NCI-H82 (cell line): ENCODE measurements at regions not wholly inside any gene's neighbourhood (a gene's known extent, or its start where the extent isn't known, plus 50 kb on each side); places are given as distances from the start of the nearest gene placed in this dataset.

Experiments used
- DNase-seq: peaks from one replicate; lab custom pipeline; 2025; lab: John Stamatoyannopoulos, UW

DNA sequence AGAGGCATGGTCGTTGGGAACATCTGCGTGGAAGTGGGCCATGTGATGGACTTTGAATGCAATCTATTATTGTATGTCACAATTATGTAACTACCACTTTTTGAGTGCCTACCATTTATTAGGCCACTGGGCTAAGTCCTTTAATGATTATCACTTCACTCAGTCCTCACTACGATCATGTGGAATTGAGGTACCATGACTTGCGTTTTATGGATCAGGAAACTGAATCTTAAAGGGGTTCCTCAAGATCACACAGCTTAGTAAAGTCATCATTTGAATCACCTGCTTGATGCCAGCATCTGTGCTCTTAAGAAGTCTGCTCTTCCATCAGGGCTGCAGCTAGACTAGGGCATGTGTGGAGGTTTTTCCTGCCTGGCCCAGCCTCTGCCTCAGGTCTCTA, 136.7 kb downstream of the DAD1 start:
- no peak for DNase-seq

DNA sequence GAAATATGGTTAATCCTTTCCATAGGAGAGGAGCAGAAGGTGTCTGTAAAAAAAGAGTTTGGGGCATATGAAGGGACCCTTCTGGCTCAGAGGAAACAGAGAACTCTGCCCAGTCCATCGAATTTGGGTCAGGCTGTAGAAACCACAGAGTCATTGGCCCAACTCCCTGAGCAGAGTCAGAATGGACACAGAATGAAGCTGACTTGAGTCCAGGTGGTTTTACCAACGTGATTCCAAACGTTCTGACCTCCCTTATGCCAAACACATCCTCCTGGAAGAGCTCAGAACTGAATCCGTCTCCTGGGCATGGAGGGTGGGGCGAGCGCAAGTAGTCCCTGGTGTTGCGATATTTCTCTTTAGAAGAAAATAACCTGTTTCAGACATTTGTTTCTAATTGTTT, 138.8 kb downstream of the DAD1 start:
- no peak for DNase-seq

DNA sequence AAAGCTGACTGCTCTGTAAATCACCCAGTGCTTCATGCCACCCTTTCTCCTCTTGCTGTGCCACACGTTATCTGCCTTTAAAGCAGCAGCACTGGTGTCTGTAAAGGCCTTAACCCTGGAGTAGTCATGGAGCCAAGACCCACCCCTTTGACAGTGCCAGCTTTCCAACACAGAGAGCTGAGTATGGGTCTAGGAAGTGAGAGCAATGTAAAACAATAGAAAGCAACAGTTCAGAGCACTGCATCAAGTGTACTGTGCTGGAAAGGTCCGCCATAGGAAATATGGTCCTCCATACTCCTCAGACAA, 139.5 kb downstream of the DAD1 start:
- DNase-seq: no peak

DNA sequence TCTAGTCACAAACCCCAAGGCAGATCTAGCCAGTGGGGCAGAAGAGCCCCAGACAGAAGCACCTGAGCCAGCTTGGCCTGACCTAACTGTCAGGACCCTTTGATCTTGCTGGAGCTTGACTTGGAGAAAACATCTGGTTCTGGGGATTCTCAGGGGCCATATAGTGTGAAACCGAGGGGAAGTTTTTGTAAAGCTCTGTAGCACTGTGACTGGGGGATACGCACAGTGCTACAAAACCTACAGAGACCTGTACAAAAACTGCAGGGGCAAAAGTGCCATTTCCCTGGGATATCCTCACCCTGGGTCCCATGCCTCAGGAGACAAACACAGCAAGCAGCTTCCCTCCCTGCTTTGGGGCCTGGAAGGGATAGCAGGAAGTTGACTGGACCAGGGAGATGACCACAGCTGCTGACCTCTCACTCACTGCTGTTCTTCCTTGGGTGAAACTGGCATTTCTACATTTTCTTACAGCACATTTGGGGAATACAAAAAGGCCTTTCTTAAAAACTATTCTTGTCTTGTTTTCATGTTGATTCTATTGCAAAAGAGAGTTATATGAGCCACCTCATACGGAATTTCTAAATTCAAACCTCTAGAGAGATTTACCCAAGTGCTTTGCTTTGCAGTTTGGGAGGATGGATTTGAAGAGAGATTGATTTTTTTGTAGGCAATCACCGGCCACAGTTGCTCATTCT, 140.0 kb downstream of the DAD1 start:
- no peak for DNase-seq

DNA sequence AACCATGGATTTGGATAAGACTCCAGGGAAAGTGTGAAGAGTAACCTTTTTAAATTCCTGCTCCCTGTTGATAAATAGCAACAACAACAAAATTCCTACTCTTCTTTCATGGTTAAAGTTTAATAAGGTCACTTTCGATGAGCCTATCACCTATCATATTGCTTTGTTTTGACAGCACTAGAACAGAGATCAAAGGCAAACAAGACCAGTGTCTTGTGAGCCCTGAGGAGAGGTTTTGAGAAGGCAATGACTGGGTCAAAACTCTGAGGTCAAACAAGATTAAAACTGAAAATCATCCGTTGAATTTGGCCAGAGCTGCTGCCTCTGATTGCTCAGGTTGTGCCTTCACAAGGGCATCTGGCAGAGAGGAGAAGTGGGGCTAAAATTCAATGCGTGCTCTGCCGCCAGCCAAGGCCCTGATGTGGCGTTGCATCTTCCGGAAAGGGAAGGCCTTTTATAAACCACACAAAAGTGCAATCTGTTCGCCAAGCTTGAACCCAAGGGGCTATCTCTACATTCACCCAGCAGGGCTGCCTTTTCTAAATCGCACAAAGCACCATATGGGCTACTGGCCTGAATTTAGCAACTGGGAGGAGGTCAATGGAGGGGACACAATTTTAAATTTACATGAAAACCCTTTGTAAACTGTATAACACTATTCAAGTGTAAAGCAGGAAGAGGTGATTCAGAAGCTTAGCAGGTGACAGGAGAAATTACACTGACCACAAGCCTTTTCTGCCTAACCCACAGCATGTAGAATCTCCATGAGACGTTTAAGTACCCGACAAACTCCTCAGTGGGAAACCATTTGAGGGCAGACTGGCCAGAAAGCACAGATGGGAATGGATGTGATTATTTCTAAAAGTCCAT, 140.8 kb downstream of the DAD1 start:
- no peak for DNase-seq

DNA sequence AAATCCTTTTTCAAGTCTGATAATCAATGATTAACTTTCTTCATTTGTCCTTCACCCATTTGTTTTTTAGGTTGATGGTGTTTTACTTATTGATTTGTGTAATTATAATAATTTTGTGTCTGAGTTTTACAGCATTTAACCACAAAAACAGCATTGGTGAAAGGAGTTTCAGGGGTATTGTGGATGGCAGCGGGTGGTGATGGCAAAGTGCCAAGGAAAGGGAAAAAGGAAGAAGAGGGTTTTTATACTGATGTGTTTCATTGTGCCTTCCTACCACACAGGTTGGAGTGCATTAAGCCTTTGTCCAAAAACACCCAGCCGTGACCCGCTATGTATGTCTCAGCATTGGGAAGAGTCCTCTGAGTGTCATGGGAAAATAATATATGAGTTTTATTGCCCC, 150.3 kb downstream of the DAD1 start:
- DNase-seq: no peak

DNA sequence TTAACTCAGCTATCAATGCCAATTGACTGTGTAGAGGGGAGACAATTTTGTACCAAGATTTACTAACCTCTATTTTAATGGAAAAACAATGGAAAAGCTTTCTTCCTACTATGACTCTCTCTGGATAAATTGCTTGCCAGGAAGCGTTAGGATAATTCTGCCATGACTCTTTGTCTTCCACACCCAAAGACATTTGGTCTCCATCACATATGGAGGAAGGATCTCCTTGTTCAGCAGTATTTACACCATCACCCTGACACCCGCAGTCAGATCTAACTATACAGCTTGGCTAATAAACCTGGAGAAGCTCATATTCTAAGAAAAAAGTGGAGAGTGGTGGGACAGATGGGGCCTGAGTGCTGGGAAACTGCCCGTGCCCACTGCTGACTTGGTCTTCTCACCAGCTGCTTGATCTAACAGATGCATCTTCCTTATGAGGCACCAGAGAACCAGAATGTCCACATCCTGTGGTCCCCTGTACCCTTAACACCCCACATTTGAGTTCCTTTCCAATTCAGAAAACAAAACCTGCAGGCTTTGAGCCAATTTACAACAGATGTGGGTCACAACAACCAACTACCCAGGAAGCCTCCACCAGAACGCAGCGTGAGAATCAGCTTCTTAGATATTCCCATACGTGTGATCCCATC, 154.0 kb downstream of the DAD1 start:
- DNase-seq: no peak

DNA sequence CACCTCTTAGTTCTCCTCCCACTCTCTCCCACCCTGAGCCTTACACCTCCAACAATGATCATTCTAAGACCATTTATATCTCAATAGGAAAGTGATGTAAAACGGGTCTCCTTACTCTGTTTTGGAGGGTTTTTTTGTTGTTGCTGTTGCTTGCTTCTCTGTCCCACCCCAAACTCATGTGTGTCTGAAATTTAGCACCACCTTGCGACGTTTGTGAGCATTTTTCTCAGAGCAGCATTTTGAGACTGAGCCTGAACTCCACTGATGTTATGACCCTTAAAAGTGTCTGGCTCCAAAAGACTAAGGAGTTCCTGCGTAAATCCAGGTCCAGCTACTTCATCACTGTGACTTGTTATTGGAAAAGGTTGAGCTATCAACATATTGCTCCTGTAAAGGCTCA, 155.0 kb downstream of the DAD1 start:
- DNase-seq: no peak

DNA sequence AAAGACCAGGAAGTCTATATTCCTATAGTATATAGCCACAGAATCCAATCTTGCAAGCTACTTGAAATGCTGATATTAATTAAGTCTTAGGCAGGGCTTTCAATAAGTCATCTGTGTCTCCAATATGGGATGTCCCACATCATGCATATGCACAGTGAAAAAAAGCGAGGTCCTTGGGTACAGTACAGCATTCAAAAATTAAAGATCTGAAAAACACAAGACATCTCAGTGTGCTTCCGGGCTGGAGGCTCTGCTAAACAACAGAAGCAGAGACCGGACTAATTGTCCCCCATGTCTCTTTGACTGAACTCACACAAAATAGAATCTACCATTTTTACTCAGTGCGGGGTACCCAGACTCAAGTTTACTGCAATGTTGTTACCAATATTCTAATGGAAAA, 156.0 kb downstream of the DAD1 start:
- no peak for DNase-seq

DNA sequence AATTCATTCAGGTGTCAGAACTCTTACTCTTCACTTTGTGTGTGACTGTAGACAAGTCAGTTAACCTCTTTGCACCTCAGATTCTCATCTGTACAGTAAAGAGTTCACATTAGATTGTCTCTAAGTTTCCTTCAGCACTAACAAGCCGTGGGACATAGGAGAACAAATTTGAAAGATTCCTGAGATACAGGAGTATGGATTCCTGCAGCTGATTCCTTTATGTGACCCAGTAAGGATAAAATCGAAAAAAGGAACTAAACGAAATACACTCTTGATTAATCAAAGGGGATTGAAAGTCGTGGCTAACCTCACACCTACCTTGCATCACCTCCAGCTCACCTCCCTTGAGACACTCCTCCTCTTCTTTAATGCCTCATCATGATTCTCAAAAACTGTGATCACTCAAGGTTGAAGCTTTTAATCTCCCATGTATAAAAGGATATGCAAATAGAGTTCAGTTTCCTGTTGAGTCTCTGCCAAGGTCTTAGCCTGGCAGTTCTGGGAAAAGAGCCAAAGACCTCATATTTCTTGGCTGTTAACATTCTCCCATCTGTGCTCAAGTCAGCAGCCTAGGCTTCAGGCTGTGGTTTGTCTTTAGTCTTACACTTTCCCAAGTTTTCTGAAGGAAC, 156.6 kb downstream of the DAD1 start:
- DNase-seq: peak; percentile 83

DNA sequence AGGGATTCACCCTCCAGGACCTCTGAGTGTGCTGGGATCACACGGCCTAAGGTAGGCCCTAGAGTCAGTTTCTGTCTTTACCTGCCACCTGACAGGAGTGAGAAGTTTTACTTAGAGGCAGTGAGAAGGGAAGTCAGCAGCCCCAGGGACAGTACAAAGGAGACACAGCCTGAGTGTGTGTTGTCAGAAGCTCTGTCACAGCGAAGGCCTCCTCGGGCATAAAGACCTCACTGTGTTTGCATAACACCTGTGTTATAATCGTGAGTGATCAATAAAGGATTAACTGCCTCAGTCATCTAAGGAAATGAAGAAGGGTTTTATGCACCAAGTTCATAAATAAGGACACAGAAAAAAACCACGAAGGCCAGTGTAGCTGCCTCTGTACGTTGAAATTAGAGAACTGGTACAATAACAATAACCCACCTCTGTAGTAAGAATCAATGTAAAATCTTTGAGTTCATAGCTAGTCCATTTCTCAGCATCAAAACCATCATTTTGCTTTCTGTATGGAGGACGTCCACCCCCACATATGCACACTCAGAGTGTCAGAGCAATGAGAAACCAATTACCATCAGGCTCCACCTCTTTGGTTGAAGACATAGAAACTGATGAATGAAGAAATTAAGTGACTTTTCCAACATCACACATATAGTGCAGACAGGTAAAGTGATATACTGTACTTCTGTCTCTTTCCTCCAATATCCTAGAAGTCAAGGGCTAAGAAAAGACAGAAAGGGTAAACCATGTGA, 159.3 kb downstream of the DAD1 start:
- DNase-seq: no peak

DNA sequence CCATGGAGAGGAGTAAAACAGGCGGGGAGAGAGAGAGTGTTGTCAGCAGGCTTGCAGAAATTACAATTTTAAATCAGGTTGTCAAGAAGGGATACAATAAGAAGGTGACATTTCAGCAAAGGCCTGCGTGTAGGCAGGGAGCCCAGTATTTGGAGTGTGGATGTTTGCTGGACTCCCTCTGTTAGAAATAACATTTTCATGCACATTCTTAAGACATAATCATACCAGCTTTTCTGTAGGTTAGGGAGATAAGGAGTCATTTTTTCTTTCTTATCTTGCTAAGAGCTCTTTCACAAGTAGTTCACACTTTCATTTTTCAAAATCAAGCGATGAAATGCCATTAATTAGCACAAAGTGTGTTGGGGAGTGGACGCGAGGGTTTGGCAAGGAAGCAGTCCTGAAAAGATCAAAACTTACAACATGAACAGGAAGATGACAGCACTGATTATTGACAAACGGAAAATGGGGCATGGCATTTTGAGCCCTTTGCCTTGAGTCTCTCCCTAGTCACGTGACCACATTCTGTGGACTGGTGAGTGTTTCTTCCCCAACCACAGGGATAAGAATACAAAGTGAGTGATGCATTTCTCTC, 160.2 kb downstream of the DAD1 start:
- no peak for DNase-seq

DNA sequence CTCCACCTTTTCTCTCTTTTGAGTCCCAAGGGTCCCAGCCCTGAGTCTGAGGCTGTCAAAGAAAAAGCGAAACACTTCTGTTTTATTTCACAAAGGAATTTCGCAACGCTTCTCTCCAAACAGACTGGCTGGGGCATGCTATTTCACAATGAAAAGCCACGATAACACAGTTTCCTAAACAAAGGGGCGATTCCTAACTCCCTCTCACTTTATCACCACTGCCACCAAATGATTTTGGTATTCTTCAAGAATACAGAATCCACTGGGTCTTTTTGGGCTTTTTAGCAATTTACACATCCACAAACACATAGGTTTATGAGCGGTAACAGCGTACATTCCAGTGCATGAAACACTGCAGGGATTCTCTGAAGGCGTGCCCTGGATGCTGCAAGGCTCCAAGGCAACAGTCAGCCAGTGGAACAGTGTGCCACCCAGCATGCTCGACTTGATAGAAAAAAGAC, 161.2 kb downstream of the DAD1 start:
- DNase-seq: no peak

DNA sequence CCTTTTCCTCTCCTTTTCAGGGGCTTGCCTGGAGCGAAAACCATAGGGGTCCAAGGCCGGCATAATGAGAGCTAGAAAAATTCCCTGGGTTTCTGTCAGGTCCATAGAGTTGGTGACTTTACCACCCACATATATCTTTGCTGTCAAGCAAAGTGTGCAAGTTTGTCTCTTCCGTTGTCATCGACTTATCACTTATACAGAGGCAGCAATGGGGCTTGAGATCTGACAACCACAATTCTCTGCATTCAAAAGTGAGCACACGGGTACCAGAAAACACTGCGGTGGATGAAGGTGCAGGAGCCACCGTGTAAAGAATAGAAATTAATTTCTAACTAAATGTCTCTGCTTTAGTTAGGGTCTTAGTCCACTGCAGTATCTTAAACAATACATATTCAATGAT, 162.3 kb downstream of the DAD1 start:
- DNase-seq: no peak

DNA sequence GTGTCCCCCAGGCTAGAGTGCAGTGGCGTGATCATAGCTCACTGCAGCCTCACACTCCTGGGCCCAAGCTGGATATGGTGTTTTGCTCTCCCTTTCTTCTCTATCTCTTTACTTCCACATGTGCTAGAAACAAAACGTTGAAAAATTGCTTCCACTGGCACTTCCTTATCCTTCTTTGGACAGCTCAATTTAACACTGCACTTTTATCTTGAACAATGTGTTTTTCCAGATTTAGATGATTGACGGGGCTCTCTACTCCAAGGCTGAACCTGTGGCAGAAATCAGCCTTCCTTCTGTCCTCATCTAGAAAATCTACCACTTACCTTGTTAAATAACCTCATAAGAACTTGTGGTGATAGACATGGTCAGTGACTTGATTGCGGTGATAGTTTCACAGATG, 165.1 kb downstream of the DAD1 start:
- DNase-seq: no peak

DNA sequence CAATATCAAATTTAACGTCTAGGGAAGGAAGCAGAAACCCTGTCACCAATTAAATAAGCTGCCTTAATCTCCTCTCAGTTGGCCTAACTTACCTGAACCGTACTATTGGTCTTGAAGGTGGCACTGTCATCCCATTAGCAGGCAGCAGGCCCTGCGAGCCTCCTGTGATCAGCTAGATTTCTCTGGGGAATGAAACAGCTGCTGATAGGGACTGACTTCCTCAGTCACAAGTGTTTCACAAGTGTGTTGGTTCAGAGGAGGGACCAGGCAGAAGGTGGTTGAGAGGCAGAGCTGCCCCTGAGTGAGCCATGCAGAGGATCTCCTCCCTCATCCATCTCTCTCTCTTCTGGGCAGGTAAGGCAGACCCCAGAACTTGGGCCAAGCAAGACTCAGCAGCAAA, 166.8 kb downstream of the DAD1 start:
- DNase-seq: no peak

DNA sequence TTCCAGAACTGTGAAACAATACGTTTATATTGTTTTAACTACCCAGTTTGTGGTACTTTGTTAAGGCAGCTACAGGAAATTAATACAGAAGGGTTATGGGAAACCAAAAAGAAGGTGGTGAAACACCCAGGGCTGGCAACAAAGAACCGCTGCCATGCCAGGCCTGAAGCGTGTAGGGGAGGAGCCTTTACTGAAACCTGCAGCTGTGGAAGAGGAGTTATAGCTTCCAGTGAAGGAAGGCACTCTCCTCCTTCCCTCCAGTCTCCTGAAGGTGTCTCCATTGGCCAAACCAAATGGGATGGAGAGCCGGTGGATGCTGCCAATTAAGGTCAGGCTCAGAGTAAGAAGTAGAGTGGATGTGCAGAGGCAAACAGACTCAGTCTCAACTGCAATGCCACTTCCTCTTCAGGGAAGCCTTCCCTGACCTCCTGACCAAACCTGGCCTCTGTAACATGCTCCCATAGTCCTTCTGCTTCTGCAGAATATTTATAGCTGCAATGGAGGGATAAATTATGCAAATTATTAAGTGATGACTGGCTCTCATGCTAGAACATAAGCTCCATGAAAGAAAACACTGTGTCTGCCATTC, 168.3 kb downstream of the DAD1 start:
- DNase-seq: no peak

DNA sequence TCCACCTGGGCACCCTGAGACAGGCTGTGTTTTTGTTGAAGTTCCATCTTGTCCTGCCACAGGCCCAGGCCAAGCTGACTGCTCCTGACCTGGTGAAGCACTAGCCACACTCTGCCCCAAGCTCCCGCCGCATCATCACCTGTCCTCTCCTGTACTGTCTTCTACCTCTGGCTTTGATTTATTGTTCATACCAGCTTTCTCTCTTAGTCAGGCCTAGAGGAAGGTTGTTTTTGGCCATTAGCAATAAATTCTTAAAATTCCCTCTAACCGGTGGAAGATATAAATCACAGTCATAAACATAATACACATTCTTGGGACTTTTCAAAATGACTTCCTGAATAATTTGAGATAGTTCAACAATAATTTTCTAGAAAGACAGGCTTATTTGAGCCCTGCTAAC, 169.4 kb downstream of the DAD1 start:
- DNase-seq: no peak

DNA sequence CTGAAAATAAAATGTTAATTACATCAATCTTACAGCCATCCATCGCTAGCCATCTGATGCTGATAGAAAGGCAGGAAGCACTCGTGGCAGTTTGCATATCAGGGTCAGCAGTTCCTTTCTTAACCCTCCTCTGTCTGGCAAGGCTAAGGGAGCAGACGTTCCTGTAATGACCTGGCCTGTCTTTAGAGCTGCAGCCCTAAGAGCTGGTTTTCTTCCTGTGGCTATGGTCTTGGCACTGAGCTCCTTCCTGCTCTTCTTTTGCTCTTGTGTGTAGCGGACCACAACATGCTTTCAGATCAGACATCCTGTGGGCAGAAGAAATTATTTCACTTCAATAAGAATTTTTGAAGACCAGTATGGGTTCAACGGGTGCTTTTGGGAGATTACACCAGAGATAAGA, 170.4 kb downstream of the DAD1 start:
- DNase-seq: no peak

DNA sequence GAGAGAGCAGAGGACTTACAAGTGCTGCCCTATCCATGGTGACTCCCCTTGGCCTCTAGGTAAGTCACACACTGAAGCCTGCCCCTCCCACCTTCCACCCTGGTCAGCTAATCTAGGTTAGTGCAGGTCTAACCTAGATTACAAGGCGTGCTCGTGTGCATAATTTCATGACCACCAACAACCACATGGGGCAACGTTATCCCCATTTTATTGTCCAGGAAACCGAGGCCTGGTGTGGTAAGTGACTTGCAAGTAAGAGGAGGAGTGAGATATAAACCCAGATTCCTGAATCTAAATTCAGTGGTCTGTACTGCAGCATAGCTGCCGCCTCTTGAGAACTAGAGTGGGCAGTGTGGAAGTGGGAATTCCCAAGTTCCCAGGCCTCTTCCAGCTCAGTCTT, 171.1 kb downstream of the DAD1 start:
- no peak for DNase-seq

DNA sequence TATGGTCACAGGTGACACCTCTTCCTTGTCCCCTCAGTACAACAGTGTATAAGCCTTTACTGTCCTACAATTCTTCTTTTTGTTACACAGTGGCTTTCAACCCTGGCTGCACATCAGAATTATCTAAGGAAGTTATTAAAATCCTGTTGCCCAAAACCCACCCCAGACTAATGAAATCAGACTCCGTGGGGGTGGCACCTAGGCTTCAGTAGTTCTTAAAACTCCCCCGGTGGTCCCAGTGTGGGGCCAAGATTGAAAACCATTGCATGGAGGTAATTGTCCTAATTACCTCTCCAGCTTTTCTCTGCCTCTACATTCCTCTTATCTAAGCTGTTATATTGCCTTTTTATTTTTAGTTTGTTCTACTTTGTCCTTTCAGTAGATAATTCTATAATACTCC, 172.8 kb downstream of the DAD1 start:
- no peak for DNase-seq
